MCF 10A (cell line): ENCODE measurements at regions not wholly inside any gene's neighbourhood (a gene's known extent, or its start where the extent isn't known, plus 50 kb on each side); places are given as distances from the start of the nearest gene placed in this dataset.

Source experiments
- BruUV-seq: library from RNA; stranded (reverse); fragments of 400-500 nt; replicated peaks from 2 replicates; lab custom pipeline; 2021; lab: Mats Ljungman, UMichigan
- CTCF ChIA-PET: fragments of 300-600 bp; sonication (Branson Sonifier 250); formaldehyde crosslinking; extraction: SDS; loops from one replicate; lab custom pipeline; 2021; ENCODE audit warnings: antibody characterized with exemption, inconsistent platforms; lab: Yijun Ruan, JAX
- POLR2A ChIA-PET: fragments of 300-600, 350-650 bp; sonication (Branson Sonifier 250); formaldehyde crosslinking; extraction: SDS; loops from one replicate; lab custom pipeline; 2020; ENCODE audit warnings: antibody characterized with exemption, inconsistent platforms; lab: Yijun Ruan, JAX
- DNase-seq: peaks from one replicate; pipeline ENCODE4 v3.0.0-alpha.2; 2018; ENCODE audit not compliant: unreplicated experiment
- H3K27ac Mint-ChIP-seq: one replicate; pipeline ENCODE4 v1.8.0; 2022; ENCODE audit warnings: mild to moderate bottlenecking, low read depth, mixed read lengths; ENCODE audit not compliant: unreplicated experiment
- H3K27me3 Mint-ChIP-seq: one replicate; pipeline ENCODE4 v1.8.0; 2022; ENCODE audit warnings: mixed read lengths; ENCODE audit not compliant: insufficient read depth, unreplicated experiment
- H3K36me3 Mint-ChIP-seq: one replicate; pipeline ENCODE4 v1.8.0; 2022; ENCODE audit warnings: mild to moderate bottlenecking, moderate library complexity, mixed read lengths; ENCODE audit not compliant: insufficient read depth, unreplicated experiment
- H3K4me1 Mint-ChIP-seq: one replicate; pipeline ENCODE4 v1.8.0; 2022; ENCODE audit warnings: mixed read lengths; ENCODE audit not compliant: insufficient read depth, unreplicated experiment
- H3K4me3 Mint-ChIP-seq: one replicate; pipeline ENCODE4 v1.8.0; 2022; ENCODE audit warnings: mild to moderate bottlenecking, moderate library complexity, mixed read lengths; ENCODE audit not compliant: unreplicated experiment
- H3K9me3 Mint-ChIP-seq: one replicate; pipeline ENCODE4 v1.8.0; 2022; ENCODE audit warnings: mixed read lengths; ENCODE audit not compliant: unreplicated experiment
- CTCF ChIP-seq: fragments of 200-600 bp; IDR thresholded peaks from one replicate; pipeline ENCODE4 v1.8.0; 2022; ENCODE audit warnings: antibody characterized with exemption, mild to moderate bottlenecking; ENCODE audit not compliant: unreplicated experiment
- intact Hi-C: fragments of 100-400 bp; cut with micrococcal nuclease; formaldehyde crosslinking; loops from 2 replicates; pipeline ENCODE4 v1.14.1; 2022

GRCh38 chr1:58390091-58390490, 156.4 kb downstream of the OMA1 start:
- no peak for TF ChIP-seq CTCF
- Mint-ChIP-seq H3K4me1 (peaks cover 6% of the 10 kb centered on the region), H3K27me3 (no peaks in the 10 kb centered on the region), H3K9me3 (no peaks in the 10 kb centered on the region), H3K36me3 (no peaks in the 10 kb centered on the region), H3K27ac (no peak overlapping the region), H3K4me3 (no peak overlapping the region)
- intact Hi-C loops, result no loop called here
- DNase-seq, result no peak
- POLR2A ChIA-PET, result no interaction called here
- BruUV-seq, result no TSS peak
- CTCF ChIA-PET, result no interaction called here

- Mint-ChIP-seq H3K9me3 (peaks cover 6% of the 10 kb centered on the region), H3K36me3 (no peaks in the 10 kb centered on the region), H3K4me1 (no peaks in the 10 kb centered on the region), H3K4me3 (no peak overlapping the region), H3K27me3 (no peaks in the 10 kb centered on the region), H3K27ac (no peak overlapping the region)
- TF ChIP-seq CTCF, result no peak
- no peak for DNase-seq
- BruUV-seq, result no TSS peak
- ChIA-PET CTCF (no interaction called here), POLR2A (no interaction called here)
- intact Hi-C loops, result no loop called here
Observed at GRCh38 chr1:58380345-58380744, 166.2 kb downstream of the OMA1 start.

GRCh38 chr1:58367217-58367616, 179.3 kb downstream of the OMA1 start:
- H3K27ac Mint-ChIP-seq, result no peak overlapping the region
- no TSS peak for BruUV-seq
- no peaks in the 10 kb centered on the region for H3K4me1 Mint-ChIP-seq
- ChIA-PET CTCF (interaction anchor here (0.5 kb wide), 1 partner anchor 21 kb away, joined by 3 read pairs; no protein-coding TSS in a partner anchor), POLR2A (no interaction called here)
- H3K36me3 Mint-ChIP-seq, result no peaks in the 10 kb centered on the region
- H3K9me3 Mint-ChIP-seq, result peaks cover 6% of the 10 kb centered on the region
- no peak overlapping the region for H3K4me3 Mint-ChIP-seq
- DNase-seq, result no peak
- intact Hi-C loops, result no loop called here
- no peak for TF ChIP-seq CTCF
- no peaks in the 10 kb centered on the region for H3K27me3 Mint-ChIP-seq

GRCh38 chr1:58365328-58365727, 181.2 kb downstream of the OMA1 start:
- no peaks in the 10 kb centered on the region for H3K4me1 Mint-ChIP-seq

More at GRCh38 chr1:58365328-58365727, 181.2 kb downstream of the OMA1 start:
- intact Hi-C loops, result no loop called here
- no peaks in the 10 kb centered on the region for H3K36me3 Mint-ChIP-seq
- no peak for DNase-seq
- POLR2A ChIA-PET, result no interaction called here
- H3K9me3 Mint-ChIP-seq, result peaks cover 6% of the 10 kb centered on the region
- no TSS peak for BruUV-seq
- no peak for TF ChIP-seq CTCF
- H3K4me3 Mint-ChIP-seq, result no peak overlapping the region
- no peak overlapping the region for H3K27ac Mint-ChIP-seq
- no peaks in the 10 kb centered on the region for H3K27me3 Mint-ChIP-seq
- CTCF ChIA-PET, result interaction anchor here (1.4 kb wide), 1 partner anchor 9 kb away, joined by 4 read pairs; no protein-coding TSS in a partner anchor
